GM19463 (cell line): ENCODE measurements at regions not wholly inside any gene's neighbourhood (a gene's known extent, or its start where the extent isn't known, plus 50 kb on each side); places are given as distances from the start of the nearest gene placed in this dataset.

Experiments used
- ATAC-seq: cut with Tn5 transposase; IDR thresholded peaks from one replicate; pipeline ENCODE4 v1.9.1; 2021; ENCODE audit warnings: mild to moderate bottlenecking, moderate library complexity; ENCODE audit not compliant: unreplicated experiment

DNA sequence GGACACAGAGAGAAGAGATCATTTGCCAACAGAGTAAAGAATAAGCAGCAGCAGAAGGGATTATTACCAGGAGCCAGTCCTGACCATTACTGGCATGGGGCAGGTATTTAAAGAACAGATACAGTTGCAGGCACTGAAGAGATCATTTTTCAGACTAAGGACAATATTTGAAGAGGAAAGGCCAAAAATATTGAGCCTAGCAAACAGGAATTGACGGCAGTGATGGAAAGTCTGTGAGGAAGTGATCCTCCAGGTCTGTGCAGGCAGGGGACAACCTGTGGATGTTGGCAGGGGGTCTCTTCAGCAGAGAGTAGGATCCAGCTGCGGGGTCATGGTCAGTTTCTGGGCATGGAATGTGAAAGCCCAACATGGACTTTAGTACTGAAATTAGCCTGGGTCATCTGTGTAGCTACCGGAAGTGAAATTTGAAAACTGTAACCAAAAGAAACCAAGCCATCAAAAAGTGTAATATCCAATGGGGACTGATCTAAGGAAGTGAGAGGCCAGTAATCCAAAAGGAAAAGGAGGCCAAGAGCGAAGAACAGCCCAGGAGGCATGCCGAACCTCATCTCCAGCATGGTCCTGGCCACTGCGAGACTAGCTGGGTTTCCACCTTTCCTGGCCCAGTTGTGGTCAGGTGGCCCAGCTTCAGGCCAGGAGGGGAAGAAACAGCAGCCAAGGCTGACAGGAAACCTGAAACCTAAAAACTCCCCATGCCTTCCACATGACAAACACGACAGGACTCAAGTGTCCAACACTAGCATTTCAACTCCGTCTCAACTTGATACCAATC, 115.1 kb upstream of the TNFAIP3 start:
- ATAC-seq, result no peak

DNA sequence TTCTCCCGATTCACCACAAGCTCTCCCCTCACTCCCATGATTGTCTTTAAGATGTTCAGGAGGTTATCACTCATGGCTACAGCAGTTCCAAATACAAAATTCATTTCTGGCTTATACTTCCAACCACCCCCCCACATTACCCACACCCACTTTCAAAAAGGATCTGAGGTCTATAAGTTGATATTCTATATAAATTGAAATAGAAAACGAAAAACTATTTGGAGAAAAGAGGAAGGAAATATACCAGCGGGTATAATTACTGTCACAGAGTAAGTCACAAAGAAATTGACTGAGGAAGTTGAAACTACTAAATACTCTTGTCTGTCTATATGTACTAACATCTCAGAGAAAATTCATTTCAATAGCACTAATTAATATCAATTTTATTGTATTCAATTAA, 112.7 kb upstream of the TNFAIP3 start:
- ATAC-seq, result peak; percentile 60

DNA sequence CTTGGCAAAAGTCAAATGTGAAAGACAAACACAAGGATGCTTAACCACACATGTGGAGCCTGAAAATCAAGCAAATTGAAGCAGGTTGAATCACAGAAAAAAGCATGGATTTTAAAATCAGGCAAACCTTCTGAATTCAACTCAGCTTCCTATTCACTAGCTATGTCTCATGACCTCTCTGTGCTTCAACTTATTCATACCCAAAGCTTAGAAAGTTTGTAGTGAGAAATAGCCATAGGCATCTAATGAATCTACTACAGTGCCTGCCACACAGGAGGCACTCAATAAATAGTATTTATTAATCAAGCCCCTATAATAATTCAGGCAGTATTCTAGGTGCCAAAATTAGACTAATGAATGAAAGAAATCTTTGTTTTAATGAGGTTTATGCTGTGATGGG, 112.2 kb upstream of the TNFAIP3 start:
- peak; percentile 30 for ATAC-seq

DNA sequence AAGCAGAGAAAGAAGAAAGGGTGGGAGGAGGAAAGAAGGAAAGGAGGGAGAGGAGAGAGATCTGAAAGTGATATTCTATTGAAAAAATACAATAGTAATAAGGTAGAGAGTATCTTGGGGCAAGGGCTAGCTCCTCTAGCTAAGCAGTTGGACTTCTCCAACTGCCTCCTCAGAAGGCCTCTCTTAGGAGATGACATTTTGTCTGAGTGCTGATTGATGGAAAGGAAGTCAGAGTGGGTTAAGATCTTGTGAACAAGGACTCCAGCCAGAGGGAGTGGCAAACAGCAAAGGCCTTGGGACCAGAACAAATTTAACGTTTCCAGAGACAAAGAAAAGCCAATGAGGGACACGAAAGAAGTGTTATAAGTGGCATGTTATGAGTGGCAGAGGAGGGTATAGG, 111.8 kb upstream of the TNFAIP3 start:
- no peak for ATAC-seq

DNA sequence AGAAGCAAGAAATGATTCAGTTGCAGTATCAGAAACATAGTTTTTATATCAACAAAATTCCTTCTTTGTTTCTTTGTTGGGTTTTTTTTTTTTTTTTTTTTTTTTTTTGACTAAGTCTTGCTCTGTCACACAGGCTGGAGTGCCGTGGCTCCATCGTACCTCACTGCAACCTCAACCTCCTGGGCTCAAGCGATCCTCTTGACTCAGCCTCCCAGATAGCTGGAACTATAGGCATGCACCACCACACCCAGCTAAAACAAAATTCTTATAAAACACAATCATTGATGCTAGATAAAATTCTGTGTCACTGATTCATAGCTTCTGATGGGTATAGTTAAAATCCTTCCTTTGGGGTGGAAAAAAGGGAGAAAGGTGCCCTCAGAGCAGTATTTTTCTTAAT, 110.3 kb upstream of the TNFAIP3 start:
- ATAC-seq, result no peak

DNA sequence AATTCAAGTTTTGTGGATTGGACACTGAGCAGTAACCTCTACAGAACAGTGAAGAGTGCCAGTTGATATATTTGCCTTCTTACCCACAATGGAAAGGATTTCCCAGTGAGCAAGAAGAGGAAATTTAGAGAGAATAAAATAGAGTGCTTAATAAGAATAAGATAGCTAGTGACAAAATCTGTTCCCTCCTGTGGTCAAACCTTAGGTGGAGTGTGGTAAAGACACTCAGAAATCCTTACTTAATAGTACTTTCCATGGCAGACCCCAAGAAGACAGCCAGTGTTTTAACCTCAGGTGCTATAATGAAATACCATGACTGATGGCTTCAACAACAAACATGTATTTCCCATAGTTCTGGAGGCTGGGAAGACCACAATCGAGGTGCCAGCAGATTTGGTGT, 108.4 kb upstream of the TNFAIP3 start:
- no peak for ATAC-seq

DNA sequence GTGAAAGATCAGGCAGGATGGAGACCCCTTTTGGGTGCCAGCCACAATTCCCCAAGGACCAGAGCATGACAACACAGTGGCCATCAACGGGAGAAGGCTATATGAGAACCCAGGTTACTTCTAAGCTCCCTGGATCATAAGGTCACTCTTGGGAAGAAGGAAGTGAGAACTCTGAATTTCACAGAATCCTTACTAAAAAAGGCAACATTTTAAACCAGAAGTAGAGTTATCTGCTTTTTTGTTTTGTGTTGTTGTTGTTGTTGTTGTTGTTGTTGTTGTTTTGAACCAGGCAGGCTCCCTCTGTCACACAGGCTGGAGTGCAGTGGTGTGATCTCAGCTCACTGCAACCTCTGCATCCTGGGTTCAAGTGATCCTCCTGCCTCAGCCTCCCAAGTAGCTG, 107.4 kb upstream of the TNFAIP3 start:
- ATAC-seq, result no peak

DNA sequence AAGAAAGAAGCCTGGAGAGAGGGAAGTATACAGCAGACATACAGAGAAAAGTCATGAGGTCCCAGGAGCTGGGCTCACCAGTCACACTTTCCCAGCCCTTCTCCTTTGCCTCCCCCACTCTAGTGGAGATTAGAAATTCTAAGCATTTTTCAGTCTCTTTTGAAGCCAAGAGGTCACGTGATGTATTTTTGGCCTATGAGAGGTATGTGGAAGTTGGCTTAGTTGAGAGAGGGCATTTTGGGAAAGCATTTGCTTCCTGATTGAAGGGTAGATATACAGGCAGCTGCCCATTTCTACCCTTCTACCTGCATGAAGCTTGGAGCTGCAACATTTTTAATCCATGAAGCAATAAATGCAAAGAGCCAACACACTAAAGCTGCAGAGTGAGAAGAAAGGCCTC, 106.0 kb upstream of the TNFAIP3 start:
- no peak for ATAC-seq

DNA sequence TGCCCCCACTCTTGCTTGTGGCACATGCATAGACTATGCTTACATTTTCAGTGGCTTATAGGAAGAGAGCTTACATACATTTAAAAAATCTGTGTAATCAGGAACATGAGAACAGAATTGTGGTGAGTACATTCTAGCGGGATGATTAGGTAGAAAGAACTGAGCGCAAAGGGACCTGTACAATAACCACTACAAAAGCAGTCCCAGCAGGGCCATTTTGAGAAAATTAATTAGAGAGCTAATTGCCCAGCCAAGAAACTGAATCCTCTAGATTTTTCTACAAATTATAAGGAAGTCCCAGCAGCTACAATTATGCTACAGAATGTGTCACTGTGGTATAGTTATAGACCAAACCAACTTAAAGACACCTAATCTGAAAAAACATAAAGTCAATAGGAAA, 105.6 kb upstream of the TNFAIP3 start:
- no peak for ATAC-seq

DNA sequence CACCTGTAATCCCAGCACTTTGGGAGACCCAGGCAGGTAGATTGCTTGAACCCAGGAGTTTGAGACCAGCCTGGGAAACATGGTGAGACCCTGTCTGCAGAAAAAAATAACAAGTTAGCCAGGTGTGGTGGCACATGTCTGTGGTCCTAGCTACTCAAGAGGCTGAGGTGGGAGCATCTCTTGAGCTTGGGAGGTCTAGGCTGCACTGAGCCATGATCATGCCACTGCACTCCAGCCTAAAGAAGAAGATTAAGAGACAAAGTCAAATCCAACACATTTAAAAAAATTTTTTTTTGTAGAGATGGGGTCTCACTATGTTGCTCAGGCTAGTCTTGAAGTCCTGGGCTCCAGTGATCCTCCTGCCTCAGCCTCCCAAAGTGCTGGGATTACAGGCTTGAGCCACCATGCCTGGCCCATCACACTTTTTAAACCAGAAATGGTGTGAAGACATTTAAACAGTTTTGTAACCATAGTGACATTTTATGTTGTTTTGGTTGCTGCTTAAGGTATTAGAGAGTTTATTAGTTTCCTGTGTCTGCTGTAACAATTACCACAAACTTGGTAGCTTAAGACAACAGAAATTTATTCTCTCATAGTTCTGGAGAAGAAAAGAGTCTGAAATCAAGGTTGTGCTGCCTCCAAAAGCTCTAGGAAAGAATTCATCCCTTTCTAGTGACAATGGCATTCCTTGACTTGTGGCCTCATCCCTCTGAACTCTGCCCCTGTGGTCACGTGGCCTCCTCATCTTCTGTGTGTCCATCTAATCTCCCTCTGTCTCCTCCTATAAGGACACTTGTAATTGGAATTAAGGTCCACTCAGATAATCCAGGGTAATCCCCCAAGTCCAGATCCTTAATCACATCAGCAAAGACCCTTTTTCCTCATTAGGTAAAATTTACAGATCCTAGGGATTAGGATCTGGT, 104.6 kb upstream of the TNFAIP3 start:
- no peak for ATAC-seq

DNA sequence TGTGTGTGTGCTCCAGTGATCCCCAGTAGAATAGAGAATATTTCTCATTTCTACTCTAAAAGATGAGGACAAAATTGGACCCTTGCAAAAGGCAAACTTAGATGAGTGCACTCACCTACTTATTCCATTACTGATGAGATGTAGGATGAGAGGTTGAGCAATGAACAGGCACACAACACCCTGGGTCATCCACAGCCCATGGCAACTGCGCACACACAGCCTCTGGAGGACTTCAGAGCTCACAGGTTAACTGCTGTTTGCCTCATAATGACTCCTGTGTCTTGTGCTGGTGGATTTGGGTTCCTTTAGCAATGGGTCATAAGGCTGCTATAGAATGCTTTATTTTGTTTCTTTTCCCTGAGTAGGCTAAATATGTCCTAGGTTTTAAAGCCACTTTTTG, 103.6 kb upstream of the TNFAIP3 start:
- ATAC-seq, result no peak

DNA sequence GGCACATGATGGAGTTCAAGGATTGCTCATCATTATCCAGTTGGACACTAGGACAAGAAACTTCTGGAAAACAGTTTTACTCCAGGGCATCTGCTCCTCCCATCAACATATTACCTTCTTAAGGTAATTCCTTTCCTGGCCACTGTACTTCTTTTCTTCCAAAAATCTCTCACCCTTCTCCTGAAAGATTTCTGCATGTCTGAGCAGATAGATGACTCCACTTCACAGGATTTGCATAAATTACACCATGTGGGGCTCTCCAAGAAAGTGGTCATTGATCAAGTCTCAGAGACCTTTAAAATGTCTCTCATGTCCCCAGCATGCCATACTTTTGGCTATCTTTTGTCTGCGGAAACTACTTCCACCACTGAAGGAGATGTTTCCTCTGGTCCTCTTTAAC, 103.2 kb upstream of the TNFAIP3 start:
- ATAC-seq, result no peak

DNA sequence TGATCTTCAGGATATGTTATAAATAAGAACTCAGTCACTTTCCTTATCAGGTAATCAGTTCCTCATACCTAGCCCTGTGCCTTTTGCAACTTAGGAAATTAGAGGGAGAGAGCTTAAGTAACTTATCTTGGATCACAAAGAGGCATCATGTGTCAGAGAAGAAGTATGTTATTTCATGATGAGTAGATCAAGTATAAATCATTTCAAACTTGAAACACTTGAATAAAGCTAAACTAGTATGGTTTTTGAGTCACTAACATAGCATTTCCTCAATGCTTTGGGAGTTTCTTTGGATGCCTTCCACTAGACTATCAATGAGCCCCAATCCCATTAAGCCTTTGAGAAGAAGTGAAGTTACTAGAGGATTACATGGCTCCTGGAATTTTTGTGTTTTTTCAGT, 102.6 kb upstream of the TNFAIP3 start:
- no peak for ATAC-seq

DNA sequence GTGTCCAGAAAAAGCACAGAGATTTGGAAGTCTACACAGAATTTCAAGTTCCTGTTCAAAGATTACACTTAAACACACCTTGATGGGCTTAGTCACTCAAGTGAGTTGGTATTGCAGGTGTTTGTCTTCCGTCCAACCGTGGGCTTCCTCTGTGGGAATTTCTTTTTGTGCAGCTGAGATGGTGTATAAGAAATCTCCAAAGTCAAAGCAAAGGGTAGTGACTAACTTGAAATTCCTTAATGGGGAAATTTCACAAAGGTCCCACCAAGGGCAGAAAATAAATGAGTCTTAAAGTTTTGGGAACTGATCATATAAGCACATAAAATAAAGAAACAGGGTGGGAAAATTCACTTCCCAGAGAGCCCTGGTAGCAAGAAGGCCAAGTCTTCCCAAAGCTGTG, 102.0 kb upstream of the TNFAIP3 start:
- no peak for ATAC-seq

DNA sequence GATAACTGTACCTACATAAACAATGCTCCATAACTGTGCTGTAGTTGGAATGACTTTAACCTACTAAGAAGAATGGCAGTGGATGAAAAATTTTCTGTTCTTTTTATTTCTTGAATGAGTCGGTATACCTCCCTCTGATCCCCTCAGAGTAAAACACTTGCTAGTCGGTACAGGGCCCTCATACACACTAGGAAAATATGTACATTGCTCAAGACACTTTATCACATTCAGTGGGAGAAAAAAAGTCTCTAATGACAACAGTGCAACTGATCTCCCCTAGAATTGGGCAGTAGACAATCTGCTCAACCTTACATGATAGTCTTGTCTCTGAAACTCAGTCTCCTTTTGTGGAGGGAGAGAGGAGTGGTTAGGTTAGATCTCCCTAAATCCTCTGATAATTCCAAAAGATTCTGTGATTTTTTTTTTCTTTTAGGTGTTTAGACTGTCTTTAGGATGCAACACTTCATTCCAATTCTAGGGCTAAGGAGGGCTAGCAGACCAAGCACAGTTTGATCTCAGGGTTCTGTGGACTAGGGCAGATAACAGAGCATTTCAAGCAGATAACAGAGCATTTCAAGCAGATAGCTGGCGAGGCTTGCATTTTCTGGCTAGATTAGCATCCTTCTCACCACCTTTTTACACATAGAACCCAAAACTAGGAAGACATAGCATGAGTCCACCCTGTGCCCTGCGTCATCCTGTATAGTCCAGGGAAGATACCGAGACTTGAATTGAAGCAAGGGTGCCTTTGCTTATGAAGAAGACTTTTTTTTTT, 100.3 kb upstream of the TNFAIP3 start:
- ATAC-seq, result no peak

DNA sequence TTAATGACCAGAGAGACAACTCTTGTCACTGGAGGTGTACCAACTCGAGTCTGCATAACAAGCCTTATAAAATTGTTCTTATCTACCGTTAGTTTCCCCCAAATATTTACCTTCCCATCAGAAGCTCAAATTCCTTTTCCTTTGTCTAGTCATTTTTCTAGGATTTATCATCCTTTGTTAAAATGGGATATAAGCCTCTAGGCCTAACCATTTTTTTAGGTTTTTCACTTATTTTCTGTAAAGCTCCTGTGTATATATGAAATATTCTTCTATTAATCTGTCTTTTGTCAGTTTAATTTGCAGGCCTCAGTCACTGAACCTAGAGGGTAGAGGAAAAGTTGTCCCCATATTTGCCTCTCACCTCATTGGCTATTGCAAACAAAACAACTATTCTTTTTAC, 99.6 kb upstream of the TNFAIP3 start:
- no peak for ATAC-seq

DNA sequence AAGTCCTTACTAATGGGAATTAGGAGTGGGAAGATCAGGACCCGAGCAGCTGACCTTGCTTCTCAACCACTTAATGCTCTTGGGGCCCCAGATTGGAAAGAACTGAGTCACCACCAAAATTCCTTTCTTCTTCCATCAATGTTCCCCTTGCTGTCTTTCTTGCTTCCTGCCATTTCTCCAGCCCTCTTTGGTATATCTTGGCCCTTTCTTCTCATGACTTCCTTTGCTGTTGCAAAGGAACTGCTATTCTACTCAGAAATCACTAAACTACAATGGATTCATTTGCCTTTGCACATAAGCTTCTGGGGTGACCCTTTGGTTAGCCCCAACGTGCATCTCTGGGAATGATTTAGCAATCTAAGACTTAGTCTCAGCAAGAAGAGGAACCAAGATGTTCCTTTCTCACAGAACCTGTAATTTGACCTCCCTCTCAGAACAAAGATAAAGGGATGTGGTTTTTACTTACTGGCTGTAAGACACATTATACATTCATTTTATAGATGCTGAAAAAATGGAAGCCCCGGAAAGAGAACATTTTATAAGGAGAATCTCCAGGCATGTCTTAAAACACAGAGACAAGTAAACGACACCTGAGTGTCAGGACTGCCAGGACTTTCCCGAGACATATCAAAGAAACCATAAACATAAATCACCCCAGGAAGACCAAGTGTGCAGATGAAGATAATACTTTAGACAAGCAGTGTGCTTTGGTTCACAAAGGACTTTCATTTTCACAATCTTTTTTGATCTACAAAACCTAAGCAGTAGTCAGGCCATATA, 99.0 kb upstream of the TNFAIP3 start:
- ATAC-seq, result peak; percentile 64

DNA sequence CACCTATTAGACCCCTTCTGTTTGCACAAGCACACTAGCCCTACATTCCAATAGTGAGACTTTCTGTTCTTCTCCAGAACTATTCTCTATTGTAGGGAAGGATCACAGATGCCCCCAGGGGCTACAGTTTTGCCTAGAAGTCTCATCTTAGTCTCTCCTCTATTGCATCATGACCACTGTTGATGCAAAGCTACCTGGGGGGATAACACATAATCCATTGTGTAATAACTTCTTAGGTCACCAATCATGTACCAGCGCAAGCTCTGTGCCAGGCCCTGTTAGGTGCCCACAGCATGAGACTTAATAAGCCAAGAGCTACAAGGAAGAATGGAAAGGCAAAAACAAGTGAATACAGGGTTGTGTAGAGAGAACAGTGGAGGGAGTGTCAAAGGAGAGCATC, 98.1 kb upstream of the TNFAIP3 start:
- no peak for ATAC-seq

DNA sequence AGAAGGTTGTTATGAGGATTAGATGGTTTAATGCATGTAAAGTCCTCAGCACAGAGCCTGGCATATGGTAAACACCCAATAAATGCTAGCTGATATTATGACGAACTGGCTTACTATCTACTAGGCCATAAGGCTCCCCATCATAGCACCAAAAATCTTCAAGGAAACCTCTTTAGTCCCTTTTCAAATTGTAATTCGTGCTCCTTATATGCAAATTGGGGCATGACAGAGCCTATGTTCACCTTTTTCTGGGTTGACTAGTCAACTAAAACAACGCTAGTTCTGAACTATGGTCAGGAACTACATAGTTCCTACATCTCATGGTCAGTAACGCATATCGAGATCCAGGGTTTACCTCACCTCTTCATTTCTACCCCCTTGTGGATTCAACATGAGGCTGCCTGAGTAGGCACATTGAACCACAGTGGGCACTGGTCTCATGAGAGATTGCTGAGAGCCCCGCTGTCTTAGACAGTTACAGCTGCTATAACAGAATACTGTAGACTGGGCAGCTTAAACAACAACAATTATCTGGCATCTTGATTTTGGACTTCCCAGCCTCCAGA, 97.2 kb upstream of the TNFAIP3 start:
- ATAC-seq, result peak; percentile 42

DNA sequence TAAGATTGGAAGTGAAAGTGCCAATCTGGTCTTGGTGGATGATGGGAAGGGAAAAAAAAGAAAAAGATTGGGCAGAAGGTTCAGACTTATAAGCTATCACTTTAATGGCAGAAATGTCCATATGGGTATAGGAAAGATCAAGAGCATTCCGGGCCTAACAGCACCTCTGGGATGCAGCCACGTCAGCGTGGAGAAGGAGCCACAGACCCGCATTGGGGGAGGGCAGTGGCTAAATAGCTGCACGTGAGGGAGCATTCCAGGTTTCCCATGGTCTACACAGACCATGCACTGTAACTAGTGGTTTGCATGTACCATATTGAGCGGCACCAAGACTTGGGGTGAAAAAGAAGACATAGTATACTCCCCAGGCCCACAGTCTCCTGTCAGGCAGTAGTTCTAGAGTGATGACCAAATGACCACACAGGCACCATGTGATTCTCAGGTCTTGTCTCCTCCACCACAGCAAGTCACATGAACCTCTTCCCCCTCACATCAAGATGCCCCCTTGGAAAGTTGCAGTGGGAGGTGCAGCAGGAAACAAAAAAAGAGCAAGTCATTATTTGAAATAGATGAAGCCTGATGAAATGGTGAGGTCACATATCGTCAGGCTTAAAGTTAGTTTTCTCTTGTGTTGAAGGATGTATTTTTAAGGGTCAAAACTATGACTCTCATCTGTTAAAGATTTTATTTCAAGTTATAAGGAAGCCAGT, 94.4 kb upstream of the TNFAIP3 start:
- no peak for ATAC-seq
